ENCODE measurements at regions not wholly inside any gene's neighbourhood (a gene's known extent, or its start where the extent isn't known, plus 50 kb on each side); places are given as distances from the start of the nearest gene placed in this dataset.
"Not testable (repeated sequence)": the region's sequence is repeated elsewhere in the genome, so short reads cannot be mapped to it uniquely, and the experiment has no call there.

DNA sequence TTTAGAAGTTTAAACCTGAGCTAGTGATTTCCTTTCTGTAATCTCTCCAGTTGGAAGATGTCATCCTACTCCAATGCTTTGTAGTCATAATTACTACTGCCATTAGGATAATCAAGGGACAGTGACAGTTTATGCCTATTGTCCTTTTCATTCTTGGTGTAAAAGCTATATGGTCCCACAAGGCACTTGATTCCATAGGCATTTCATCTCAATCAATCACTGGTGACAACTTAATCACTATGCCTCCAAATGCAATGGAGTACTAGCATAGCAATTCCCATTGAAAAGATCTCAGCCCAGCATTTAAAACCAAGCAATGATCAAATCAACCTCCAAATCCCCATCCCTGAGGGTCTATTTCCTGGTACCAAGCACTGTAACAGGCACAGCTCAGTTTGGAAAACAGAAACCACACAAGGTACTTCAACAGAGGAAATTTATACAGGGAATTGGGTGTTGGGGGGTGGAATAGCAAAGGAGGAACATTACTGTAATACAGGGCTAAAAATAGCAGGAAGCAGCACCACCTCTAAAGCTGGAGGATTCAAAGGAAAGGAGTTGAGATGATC is 51.0 kb downstream of the FHIP2A start:
- peaks cover 8% of the 10 kb centered on the region for H3K4me1 ChIP-seq
- no peak overlapping the region for H3K27ac ChIP-seq
- no peaks in the 10 kb centered on the region for H3K27me3 ChIP-seq
- no peaks in the 10 kb centered on the region for H3K9me3 ChIP-seq
- no peak for DNase-seq
- ATAC-seq, result no peak
- intact Hi-C loops (cut with DNase I), result no loop called here
- H3K36me3 ChIP-seq (replicated peaks in 1 of 2; ENCODE audit: insufficient read depth in 1 of 2, low read depth in 2 of 2), result no peaks in the 10 kb centered on the region
- H3K4me3 ChIP-seq, result no peak overlapping the region
- TF ChIP-seq POLR2A (IDR thresholded peaks at IDR 0.05), result no peak
- TF ChIP-seq, protein P1, sequence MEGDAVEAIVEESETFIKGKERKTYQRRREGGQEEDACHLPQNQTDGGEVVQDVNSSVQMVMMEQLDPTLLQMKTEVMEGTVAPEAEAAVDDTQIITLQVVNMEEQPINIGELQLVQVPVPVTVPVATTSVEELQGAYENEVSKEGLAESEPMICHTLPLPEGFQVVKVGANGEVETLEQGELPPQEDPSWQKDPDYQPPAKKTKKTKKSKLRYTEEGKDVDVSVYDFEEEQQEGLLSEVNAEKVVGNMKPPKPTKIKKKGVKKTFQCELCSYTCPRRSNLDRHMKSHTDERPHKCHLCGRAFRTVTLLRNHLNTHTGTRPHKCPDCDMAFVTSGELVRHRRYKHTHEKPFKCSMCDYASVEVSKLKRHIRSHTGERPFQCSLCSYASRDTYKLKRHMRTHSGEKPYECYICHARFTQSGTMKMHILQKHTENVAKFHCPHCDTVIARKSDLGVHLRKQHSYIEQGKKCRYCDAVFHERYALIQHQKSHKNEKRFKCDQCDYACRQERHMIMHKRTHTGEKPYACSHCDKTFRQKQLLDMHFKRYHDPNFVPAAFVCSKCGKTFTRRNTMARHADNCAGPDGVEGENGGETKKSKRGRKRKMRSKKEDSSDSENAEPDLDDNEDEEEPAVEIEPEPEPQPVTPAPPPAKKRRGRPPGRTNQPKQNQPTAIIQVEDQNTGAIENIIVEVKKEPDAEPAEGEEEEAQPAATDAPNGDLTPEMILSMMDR (IDR thresholded peaks at IDR 0.05), result no peak

DNA sequence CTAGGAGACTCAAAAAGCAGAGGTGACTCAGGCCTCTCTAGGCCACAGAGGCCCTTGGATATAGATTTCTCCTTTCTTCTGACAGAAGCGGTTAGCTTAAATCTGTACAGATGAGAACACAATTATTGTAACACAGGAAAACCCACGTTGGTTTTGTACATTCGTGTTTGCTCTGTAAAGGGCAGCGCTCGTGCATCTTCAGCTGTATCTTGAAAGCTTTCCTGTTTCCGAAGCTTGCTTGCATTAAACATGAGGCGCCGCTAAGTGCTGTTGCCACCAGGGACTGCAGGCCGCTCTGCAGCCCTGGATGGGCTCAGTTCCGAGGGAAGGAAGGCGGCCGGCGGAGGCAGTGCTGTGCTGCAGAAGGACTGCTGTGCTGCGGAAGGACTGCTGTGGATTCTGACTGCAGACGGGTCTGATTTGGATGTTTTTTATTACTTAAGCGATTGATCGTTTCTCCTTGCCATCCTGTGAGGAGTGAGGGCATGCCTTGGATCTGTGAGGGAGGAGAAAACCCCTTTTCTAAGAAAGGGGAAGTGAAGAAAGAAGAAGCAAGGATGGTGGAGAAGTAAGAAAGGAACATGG is 53.3 kb downstream of the FHIP2A start:
- H3K9me3 ChIP-seq, result no peaks in the 10 kb centered on the region
- no peaks in the 10 kb centered on the region for H3K36me3 ChIP-seq (replicated peaks in 1 of 2; ENCODE audit: insufficient read depth in 1 of 2, low read depth in 2 of 2)
- H3K4me1 ChIP-seq, result peaks cover 8% of the 10 kb centered on the region
- intact Hi-C loops (cut with DNase I), result loop anchor here (5.0 kb wide), 1 partner anchor 252 kb away; no protein-coding TSS in a partner anchor
- no peaks in the 10 kb centered on the region for H3K27me3 ChIP-seq
- ATAC-seq (no peak), DNase-seq (peak in 1 of 4 donors; percentile 11)
- no peak overlapping the region for H3K4me3 ChIP-seq
- no peak for TF ChIP-seq POLR2A (IDR thresholded peaks at IDR 0.05)
- TF ChIP-seq, protein P1 (IDR thresholded peaks at IDR 0.05), result no peak
- 40 to 64% methylated on average over 17 of the region's 17 CpGs for WGBS, 2 donors
- H3K27ac ChIP-seq, result no peak overlapping the region

DNA sequence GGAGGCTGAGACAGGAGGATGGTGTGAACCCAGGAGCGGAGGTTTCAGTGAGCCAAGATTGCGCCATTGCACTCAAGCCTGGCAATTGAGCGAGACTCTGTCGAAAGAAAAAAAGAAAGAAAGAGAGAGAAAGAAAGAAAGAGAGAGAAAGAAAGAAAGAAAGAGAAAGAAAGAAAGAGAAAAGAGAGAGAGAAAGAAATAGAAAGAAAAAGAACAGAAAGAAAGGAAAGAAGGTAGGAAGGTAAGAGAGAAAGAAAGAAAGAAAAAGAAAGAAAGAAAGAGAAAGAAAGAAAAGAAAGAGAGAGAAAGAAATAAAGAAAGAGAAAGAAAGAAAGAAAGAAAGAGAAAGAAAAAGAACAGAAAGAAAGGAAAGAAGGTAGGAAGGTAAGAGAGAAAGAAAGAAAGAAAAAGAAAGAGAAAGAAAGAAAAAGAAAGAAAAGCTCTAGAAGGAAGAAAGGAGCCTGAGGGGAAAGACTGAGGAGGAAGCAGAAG is 54.1 kb downstream of the FHIP2A start:
- not testable (repeated sequence) for H3K27me3 ChIP-seq; ATAC-seq; H3K9me3 ChIP-seq; DNase-seq; H3K4me3 ChIP-seq; H3K27ac ChIP-seq; H3K4me1 ChIP-seq; H3K36me3 ChIP-seq (replicated peaks in 1 of 2; ENCODE audit: insufficient read depth in 1 of 2, low read depth in 2 of 2)
- 87 to 93% methylated on average over 4 of the region's 4 CpGs for WGBS, 2 donors
- intact Hi-C loops (cut with DNase I), result loop anchor here (5.0 kb wide), 1 partner anchor 252 kb away; no protein-coding TSS in a partner anchor

DNA sequence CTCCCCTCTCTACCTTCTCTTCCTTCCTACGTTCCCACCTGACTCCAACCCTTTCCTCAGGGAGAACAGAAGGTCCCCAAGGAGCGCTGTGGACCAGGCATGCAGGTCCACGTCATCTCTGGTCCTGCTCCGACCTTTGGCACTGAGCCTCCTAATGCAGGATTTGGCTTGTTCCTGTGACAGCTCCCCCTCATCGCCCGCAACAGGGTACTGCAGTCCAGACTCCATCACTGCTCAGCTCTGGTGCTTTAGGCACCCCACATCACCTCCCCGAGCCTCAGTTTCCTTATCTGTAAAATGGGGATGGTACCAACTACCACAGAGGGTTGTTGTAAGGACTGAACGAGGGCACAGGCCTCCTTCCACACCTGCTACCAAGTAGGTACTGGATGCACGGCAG is 54.6 kb downstream of the FHIP2A start:
- Histone ChIP-seq H3K4me1 (peaks cover 8% of the 10 kb centered on the region), H3K36me3 (replicated peaks in 1 of 2; ENCODE audit: insufficient read depth in 1 of 2, low read depth in 2 of 2) (no peaks in the 10 kb centered on the region), H3K27me3 (no peaks in the 10 kb centered on the region), H3K27ac (no peak overlapping the region), H3K4me3 (no peak overlapping the region), H3K9me3 (no peaks in the 10 kb centered on the region)
- no peak for DNase-seq
- intact Hi-C loops (cut with DNase I), result loop anchor here (5.0 kb wide), 1 partner anchor 251 kb away; no protein-coding TSS in a partner anchor
- TF ChIP-seq, protein P1 (IDR thresholded peaks at IDR 0.05), result no peak
- TF ChIP-seq POLR2A (IDR thresholded peaks at IDR 0.05), result no peak
- WGBS, 2 donors, result 62 to 66% methylated on average over 8 to 9 of the region's 9 CpGs
- no peak for ATAC-seq

DNA sequence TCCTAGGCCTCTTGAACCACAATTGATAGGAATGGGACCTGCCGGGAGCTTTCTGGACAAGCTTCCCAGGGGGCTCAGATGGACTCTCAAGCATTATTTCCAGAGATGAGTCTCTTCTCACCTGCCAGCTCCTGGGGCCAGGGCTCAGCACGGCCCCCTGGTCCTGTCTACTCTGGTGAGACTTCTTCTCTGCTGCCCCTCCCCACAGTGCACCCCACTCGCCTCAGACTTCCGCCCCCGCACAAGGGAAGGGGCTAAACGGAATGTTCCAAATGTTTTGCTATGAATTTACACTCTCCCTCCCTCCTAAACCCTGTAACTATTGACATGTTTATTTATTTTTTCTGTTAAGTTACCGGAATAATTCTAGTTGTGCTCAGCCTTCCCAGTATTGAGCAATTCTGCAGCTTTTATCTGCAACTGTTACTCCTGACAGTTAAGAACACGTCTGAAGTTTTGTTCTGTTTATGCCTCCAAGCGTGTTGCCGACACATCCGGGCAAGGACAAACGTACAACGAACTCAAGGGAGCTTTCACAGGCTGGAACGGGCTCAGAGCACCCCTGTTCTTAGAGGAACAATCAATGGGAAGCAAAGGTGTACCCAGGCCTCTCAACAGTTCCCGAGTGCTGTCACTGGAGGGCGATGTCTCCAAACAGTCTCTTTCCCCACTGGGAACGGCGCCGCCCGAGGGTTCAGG is 55.2 kb downstream of the FHIP2A start:
- 17 to 30% methylated on average over 19 to 20 of the region's 20 CpGs for WGBS, 2 donors
- H3K4me3 ChIP-seq, result no peak overlapping the region
- DNase-seq (peak; percentile 66 to 79 (median 70)), ATAC-seq (peak; percentile 80)
- no peaks in the 10 kb centered on the region for H3K9me3 ChIP-seq
- TF ChIP-seq POLR2A (IDR thresholded peaks at IDR 0.05), result no peak
- TF ChIP-seq, protein P1 (IDR thresholded peaks at IDR 0.05), result peak; percentile 37 to 79 (median 75)
- H3K27me3 ChIP-seq, result no peaks in the 10 kb centered on the region
- no peaks in the 10 kb centered on the region for H3K36me3 ChIP-seq (replicated peaks in 1 of 2; ENCODE audit: insufficient read depth in 1 of 2, low read depth in 2 of 2)
- no peak overlapping the region for H3K27ac ChIP-seq
- H3K4me1 ChIP-seq, result peaks cover 8% of the 10 kb centered on the region
- intact Hi-C loops (cut with DNase I), result loop anchor here (5.0 kb wide), 1 partner anchor 251 kb away; no protein-coding TSS in a partner anchor

Measured in body of pancreas (tissue), 4 donors.